DOHH2 (cell line): ENCODE measurements at regions not wholly inside any gene's neighbourhood (a gene's known extent, or its start where the extent isn't known, plus 50 kb on each side); places are given as distances from the start of the nearest gene placed in this dataset.
"Not testable (repeated sequence)": the region's sequence is repeated elsewhere in the genome, so short reads cannot be mapped to it uniquely, and the experiment has no call there.

ENCODE experiments used
- H3F3A ChIP-seq: fragments of 200-600 bp; sonication (generic), shearing (Covaris generic); 2 replicates; pipeline ENCODE4 v1.6.0; 2016; ENCODE audit warnings: antibody characterized with exemption, mild to moderate bottlenecking; ENCODE audit not compliant: control insufficient read depth, insufficient read depth
- H3K27ac ChIP-seq: fragments of 200-600 bp; sonication (generic); 2 replicates; pipeline ENCODE4 v1.5.1; 2014; ENCODE audit warnings: low read depth, mild to moderate bottlenecking, low read length, moderate library complexity
- H3K27me3 ChIP-seq: fragments of 200-600 bp; sonication (generic); 2 replicates; pipeline ENCODE4 v1.6.1; 2014; ENCODE audit warnings: mild to moderate bottlenecking, low read length, mixed read lengths; ENCODE audit not compliant: control insufficient read depth
- H3K36me3 ChIP-seq: fragments of 200-600 bp; sonication (generic); 2 replicates; pipeline ENCODE4 v1.6.1; 2014; ENCODE audit warnings: mild to moderate bottlenecking, low read length, moderate library complexity, mixed read lengths; ENCODE audit not compliant: control insufficient read depth
- H3K4me1 ChIP-seq: fragments of 200-600 bp; sonication (generic); 2 replicates; pipeline ENCODE4 v1.6.1; 2014; ENCODE audit warnings: mild to moderate bottlenecking, low read length, mixed read lengths; ENCODE audit not compliant: control insufficient read depth
- H3K4me2 ChIP-seq: fragments of 200-600 bp; sonication (generic); 2 replicates; pipeline ENCODE4 v1.6.0; 2014; ENCODE audit warnings: mild to moderate bottlenecking, low read length, moderate library complexity
- H3K4me3 ChIP-seq: fragments of 200-600 bp; sonication (generic); 2 replicates; pipeline ENCODE4 v1.5.1; 2014; ENCODE audit warnings: mild to moderate bottlenecking, low read length, mixed read lengths
- H3K79me2 ChIP-seq: fragments of 200-600 bp; sonication (generic); 2 replicates; pipeline ENCODE4 v1.6.1; 2014; ENCODE audit warnings: mild to moderate bottlenecking, low read length, mixed read lengths; ENCODE audit not compliant: control insufficient read depth
- H3K9me2 ChIP-seq: fragments of 200-600 bp; sonication (generic); replicated peaks from 2 replicates; pipeline ENCODE4 v1.6.1; 2014; ENCODE audit warnings: mild to moderate bottlenecking, low read length, mixed read lengths; ENCODE audit not compliant: control insufficient read depth
- H3K9me3 ChIP-seq: fragments of 200-600 bp; sonication (generic); 2 replicates; pipeline ENCODE4 v1.6.1; 2014; ENCODE audit warnings: antibody characterized with exemption, low read length, mixed read lengths; ENCODE audit not compliant: control insufficient read depth, insufficient read depth
- H4K20me1 ChIP-seq: fragments of 200-600 bp; sonication (generic); 2 replicates; pipeline ENCODE4 v1.6.0; 2014; ENCODE audit warnings: low read depth, mild to moderate bottlenecking, antibody characterized with exemption, low read length, moderate library complexity; ENCODE audit not compliant: control insufficient read depth, insufficient read depth
- EZH2phosphoT487 ChIP-seq: fragments of 200-600 bp; sonication (generic); IDR thresholded peaks from 2 replicates; pipeline ENCODE4 v1.6.1; 2017; ENCODE audit warnings: borderline replicate concordance, mild to moderate bottlenecking, antibody characterized with exemption, low read length, moderate library complexity, mixed read lengths
- TF ChIP-seq, protein P1 (sequence below): fragments of 200-600 bp; sonication (generic); IDR thresholded peaks from one replicate; pipeline ENCODE4 v1.5.1; 2014; ENCODE audit warnings: antibody characterized with exemption, mild to moderate bottlenecking, low read depth, low read length; ENCODE audit not compliant: poor library complexity, severe bottlenecking

DNA sequence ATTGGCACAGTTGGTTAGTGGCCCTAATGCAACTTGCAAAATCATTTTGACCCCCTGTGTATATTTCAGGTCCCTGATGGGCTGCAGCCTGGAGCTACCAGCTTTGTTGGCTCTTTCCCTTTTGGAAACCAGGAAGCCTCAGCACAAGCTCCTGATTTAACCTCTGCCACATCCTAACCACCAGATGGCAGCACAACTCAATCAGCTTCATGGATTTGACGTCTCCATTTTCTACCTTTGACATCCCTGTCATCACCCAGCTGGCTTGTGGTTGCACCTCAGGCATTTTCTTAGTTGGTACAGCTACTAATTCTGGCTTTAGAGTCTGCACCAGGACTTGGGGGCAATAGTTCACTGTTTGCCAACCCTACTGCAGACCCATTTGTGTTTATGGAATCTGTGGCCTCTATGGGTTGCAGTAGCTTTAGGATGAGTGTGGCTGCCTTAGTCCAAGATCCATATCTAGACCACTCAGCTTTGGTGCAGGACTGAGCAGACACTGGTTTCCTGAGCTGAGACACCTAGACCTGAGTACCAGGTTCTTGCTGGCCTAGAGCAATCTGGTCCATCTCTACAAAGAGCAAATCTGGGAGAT is 456.2 kb downstream of the REEP3 start:
- Histone ChIP-seq H3K9me3 (no peaks in the 10 kb centered on the region), H3K4me3 (no peak overlapping the region), H3K27ac (no peak overlapping the region), H4K20me1 (no peaks in the 10 kb centered on the region), H3F3A (no peaks in the 10 kb centered on the region), H3K27me3 (no peaks in the 10 kb centered on the region), H3K4me1 (peaks cover 7% of the 10 kb centered on the region), H3K4me2 (no peak overlapping the region), H3K36me3 (no peaks in the 10 kb centered on the region), H3K79me2 (no peaks in the 10 kb centered on the region), H3K9me2 (no peaks in the 10 kb centered on the region)
- no peak for TF ChIP-seq EZH2phosphoT487
- TF ChIP-seq, protein P1, sequence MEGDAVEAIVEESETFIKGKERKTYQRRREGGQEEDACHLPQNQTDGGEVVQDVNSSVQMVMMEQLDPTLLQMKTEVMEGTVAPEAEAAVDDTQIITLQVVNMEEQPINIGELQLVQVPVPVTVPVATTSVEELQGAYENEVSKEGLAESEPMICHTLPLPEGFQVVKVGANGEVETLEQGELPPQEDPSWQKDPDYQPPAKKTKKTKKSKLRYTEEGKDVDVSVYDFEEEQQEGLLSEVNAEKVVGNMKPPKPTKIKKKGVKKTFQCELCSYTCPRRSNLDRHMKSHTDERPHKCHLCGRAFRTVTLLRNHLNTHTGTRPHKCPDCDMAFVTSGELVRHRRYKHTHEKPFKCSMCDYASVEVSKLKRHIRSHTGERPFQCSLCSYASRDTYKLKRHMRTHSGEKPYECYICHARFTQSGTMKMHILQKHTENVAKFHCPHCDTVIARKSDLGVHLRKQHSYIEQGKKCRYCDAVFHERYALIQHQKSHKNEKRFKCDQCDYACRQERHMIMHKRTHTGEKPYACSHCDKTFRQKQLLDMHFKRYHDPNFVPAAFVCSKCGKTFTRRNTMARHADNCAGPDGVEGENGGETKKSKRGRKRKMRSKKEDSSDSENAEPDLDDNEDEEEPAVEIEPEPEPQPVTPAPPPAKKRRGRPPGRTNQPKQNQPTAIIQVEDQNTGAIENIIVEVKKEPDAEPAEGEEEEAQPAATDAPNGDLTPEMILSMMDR = peak; percentile 77

GRCh38 chr10:63980870-63981269 is 459.7 kb downstream of the REEP3 start:
- H3K9me2 ChIP-seq, H3K4me2 ChIP-seq, H3K27me3 ChIP-seq, H3K4me1 ChIP-seq, H3K9me3 ChIP-seq, H4K20me1 ChIP-seq, H3F3A ChIP-seq, H3K36me3 ChIP-seq, H3K79me2 ChIP-seq, H3K4me3 ChIP-seq, H3K27ac ChIP-seq: not testable (repeated sequence)

DNA sequence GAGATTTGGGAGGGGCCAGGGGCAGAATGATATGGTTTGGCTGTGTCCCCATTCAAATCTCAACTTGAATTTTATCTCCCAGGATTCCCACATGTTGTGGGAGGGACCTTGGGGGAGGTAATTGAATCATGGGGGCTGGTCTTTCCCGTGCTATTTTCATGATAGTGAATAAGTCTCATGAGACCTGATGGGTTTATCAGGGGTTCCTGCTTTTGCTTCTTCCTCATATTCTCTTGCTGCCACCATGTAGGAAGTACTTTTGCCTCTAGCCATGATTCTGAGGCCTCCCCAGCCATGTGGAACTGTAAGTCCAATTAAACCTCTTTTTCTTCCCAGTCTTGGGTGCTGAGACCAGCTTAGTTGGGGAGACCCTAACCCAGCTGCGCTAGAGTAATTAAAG is 462.9 kb downstream of the REEP3 start:
- H3K4me3 ChIP-seq, H3K27me3 ChIP-seq, H3K36me3 ChIP-seq, H3K27ac ChIP-seq, H3K9me2 ChIP-seq, H3K4me1 ChIP-seq, H3K9me3 ChIP-seq, H3K4me2 ChIP-seq, H3K79me2 ChIP-seq, H3F3A ChIP-seq, H4K20me1 ChIP-seq: not testable (repeated sequence)

DNA sequence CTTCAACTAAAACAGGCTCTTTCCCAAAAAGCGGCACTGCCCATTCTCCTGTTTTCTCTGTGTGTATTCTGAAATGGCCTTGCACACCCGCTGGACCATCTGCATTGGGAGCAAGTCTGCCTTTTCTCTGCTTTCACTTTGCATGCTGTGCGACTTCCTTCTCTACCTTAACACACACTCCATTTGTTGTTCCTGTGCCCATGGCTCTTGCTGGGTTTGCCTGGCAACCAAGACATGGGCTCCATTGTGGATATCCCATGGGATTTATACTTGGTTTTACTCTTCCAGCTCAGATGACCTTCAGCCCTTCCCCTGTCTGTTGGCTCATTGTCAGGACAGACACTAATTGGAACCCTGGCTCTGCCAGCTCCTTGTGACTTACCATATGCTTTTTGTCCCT is 465.3 kb downstream of the REEP3 start:
- H3K36me3 ChIP-seq = no peaks in the 10 kb centered on the region
- no peaks in the 10 kb centered on the region for H4K20me1 ChIP-seq
- no peaks in the 10 kb centered on the region for H3K27me3 ChIP-seq
- H3K4me2 ChIP-seq = no peak overlapping the region
- no peak overlapping the region for H3K4me3 ChIP-seq
- H3K4me1 ChIP-seq = no peaks in the 10 kb centered on the region
- H3K9me2 ChIP-seq = no peaks in the 10 kb centered on the region
- H3F3A ChIP-seq = no peaks in the 10 kb centered on the region
- peaks cover 10% of the 10 kb centered on the region; the same call in 1 of the 2 replicates for H3K9me3 ChIP-seq
- TF ChIP-seq EZH2phosphoT487 = no peak
- TF ChIP-seq, protein P1 = no peak
- no peak overlapping the region for H3K27ac ChIP-seq
- no peaks in the 10 kb centered on the region for H3K79me2 ChIP-seq
